ENCODE measurements at regions not wholly inside any gene's neighbourhood (a gene's known extent, or its start where the extent isn't known, plus 50 kb on each side); places are given as distances from the start of the nearest gene placed in this dataset.

DNA sequence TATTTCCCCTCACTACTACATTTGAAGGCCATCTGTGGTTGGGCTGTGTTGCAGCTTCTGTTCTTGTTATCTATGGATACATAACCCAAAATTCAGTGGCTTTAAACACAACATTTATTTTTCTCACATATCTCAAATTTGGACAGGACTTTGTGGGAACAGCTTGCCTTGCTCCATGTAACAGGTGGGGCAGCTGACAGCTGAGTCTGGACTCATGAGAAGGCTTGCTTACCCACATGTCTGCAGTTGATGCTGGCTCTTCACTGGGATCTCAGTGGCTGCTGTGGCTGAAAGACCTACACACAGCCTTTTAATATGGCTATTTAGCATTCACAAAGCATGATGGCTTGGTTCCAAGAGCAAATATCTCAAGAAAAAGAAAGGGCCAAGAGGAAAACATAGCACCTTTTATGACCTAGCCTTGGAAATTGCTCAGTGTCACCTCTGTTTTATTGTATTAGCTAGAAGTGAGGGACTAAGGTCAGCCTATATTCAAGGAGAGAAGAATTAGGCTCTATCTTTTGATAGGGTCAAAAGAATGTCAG, 296.8 kb upstream of the ZNF521 start:
- Mint-ChIP-seq H3K9me3 (peaks cover 0 to 3% of the 10 kb centered on the region in 2 donors), H3K27ac (no peak overlapping the region), H3K4me3 (peak overlapping the region; percentile 17), H3K27me3 (ENCODE audit: low read depth in 2 of 2) (peaks cover 0 to 17% of the 10 kb centered on the region in 2 donors), H3K4me1 (peaks cover 11 to 35% of the 10 kb centered on the region in 2 donors), H3K36me3 (no peaks in the 10 kb centered on the region)
- intact Hi-C loops (cut with micrococcal nuclease): no loop called here
- TF ChIP-seq, protein P1, sequence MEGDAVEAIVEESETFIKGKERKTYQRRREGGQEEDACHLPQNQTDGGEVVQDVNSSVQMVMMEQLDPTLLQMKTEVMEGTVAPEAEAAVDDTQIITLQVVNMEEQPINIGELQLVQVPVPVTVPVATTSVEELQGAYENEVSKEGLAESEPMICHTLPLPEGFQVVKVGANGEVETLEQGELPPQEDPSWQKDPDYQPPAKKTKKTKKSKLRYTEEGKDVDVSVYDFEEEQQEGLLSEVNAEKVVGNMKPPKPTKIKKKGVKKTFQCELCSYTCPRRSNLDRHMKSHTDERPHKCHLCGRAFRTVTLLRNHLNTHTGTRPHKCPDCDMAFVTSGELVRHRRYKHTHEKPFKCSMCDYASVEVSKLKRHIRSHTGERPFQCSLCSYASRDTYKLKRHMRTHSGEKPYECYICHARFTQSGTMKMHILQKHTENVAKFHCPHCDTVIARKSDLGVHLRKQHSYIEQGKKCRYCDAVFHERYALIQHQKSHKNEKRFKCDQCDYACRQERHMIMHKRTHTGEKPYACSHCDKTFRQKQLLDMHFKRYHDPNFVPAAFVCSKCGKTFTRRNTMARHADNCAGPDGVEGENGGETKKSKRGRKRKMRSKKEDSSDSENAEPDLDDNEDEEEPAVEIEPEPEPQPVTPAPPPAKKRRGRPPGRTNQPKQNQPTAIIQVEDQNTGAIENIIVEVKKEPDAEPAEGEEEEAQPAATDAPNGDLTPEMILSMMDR (IDR thresholded peaks at IDR 0.05): no peak
- DNase-seq (no peak), ATAC-seq (no peak)
- H3K4me3 ChIP-seq (ENCODE audit: low read length): no peak overlapping the region
- no peak overlapping the region for H3K27ac ChIP-seq (ENCODE audit: low read length)
- peaks cover 15% of the 10 kb centered on the region for H3K4me1 ChIP-seq (ENCODE audit: control insufficient read depth, insufficient read depth, low read length)
- no peaks in the 10 kb centered on the region for H3K36me3 ChIP-seq (ENCODE audit: control insufficient read depth, insufficient read depth, low read length)
- H3K9me3 ChIP-seq (ENCODE audit: control insufficient read depth, insufficient read depth, low read length): no peaks in the 10 kb centered on the region
- H3K27me3 ChIP-seq (ENCODE audit: control insufficient read depth, insufficient read depth, low read length): no peaks in the 10 kb centered on the region

DNA sequence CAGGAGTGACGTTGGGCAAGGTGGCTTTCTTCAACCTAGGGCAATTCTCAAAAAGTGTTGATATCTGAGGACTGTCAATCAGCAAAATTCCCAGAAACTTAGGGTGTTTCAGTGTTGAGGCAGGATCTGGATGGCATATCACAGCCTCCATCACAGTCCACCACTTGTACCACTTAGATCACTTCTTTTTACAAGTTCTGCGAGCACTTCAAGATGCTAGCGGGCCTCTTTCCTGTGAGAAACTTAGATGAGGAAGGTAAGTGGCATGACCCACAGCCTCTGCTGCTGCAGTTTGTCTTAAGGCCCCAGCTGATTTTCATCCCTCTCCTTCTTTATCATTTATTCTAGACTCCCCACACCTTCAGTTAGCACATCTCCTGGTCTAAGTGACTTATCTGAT, 295.4 kb upstream of the ZNF521 start:
- H3K4me3 Mint-ChIP-seq: peak overlapping the region; percentile 71
- peaks cover 0 to 9% of the 10 kb centered on the region in 2 donors for H3K27me3 Mint-ChIP-seq (ENCODE audit: low read depth in 2 of 2)
- H3K9me3 ChIP-seq (ENCODE audit: control insufficient read depth, insufficient read depth, low read length): no peaks in the 10 kb centered on the region
- H3K9me3 Mint-ChIP-seq: peaks cover 0 to 3% of the 10 kb centered on the region in 2 donors
- TF ChIP-seq, protein P1 (IDR thresholded peaks at IDR 0.05): no peak
- H3K27me3 ChIP-seq (ENCODE audit: control insufficient read depth, insufficient read depth, low read length): no peaks in the 10 kb centered on the region
- H3K36me3 Mint-ChIP-seq: peaks cover 6% of the 10 kb centered on the region
- no peaks in the 10 kb centered on the region for H3K36me3 ChIP-seq (ENCODE audit: control insufficient read depth, insufficient read depth, low read length)
- H3K4me3 ChIP-seq (ENCODE audit: low read length): no peak overlapping the region
- intact Hi-C loops (cut with micrococcal nuclease): no loop called here
- H3K4me1 ChIP-seq (ENCODE audit: control insufficient read depth, insufficient read depth, low read length): peaks cover 15% of the 10 kb centered on the region
- 62% methylated on average over 3 of the region's 3 CpGs for WGBS (ENCODE audit: insufficient coverage)
- ATAC-seq (peak; percentile 50 to 86 (median 67)), DNase-seq (peak in 1 of 2 donors; percentile 2)
- peaks cover 11 to 35% of the 10 kb centered on the region in 2 donors for H3K4me1 Mint-ChIP-seq
- H3K27ac ChIP-seq (ENCODE audit: low read length): no peak overlapping the region
- peak overlapping the region in 1 of 2 donors; percentile 79 for H3K27ac Mint-ChIP-seq

DNA sequence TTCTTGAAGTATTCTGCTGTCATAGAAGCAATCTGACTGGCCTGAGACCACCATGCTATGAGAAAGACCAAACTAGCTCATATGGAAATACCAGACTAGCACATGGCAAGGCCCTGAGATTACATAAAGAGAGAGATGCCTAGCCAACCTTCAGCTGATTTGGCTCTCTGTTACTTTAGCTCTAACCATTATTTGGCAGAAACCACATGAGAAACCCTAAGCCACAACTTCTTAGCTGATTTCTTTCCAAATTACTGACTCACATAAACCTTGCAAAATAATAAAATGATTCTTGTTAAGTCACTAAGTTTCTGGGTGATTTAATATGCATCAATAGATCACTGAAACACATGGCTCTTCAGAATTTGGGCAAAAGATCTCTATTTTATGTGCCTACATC, 295.0 kb upstream of the ZNF521 start:
- H3K27ac ChIP-seq (ENCODE audit: low read length): no peak overlapping the region
- Mint-ChIP-seq H3K27ac (peak overlapping the region in 1 of 2 donors; percentile 79), H3K4me1 (peaks cover 11 to 35% of the 10 kb centered on the region in 2 donors), H3K4me3 (peak overlapping the region; percentile 71), H3K9me3 (peaks cover 0 to 3% of the 10 kb centered on the region in 2 donors), H3K27me3 (ENCODE audit: low read depth in 2 of 2) (peaks cover 0 to 11% of the 10 kb centered on the region in 2 donors), H3K36me3 (peaks cover 10% of the 10 kb centered on the region)
- peaks cover 15% of the 10 kb centered on the region for H3K4me1 ChIP-seq (ENCODE audit: control insufficient read depth, insufficient read depth, low read length)
- DNase-seq (peak in 1 of 2 donors; percentile 2), ATAC-seq (peak in 2 of 3 donors; percentile 49 to 84)
- TF ChIP-seq, protein P1 (IDR thresholded peaks at IDR 0.05): no peak
- intact Hi-C loops (cut with micrococcal nuclease): no loop called here
- no peaks in the 10 kb centered on the region for H3K9me3 ChIP-seq (ENCODE audit: control insufficient read depth, insufficient read depth, low read length)
- no peaks in the 10 kb centered on the region for H3K36me3 ChIP-seq (ENCODE audit: control insufficient read depth, insufficient read depth, low read length)
- no peaks in the 10 kb centered on the region for H3K27me3 ChIP-seq (ENCODE audit: control insufficient read depth, insufficient read depth, low read length)
- no peak overlapping the region for H3K4me3 ChIP-seq (ENCODE audit: low read length)

DNA sequence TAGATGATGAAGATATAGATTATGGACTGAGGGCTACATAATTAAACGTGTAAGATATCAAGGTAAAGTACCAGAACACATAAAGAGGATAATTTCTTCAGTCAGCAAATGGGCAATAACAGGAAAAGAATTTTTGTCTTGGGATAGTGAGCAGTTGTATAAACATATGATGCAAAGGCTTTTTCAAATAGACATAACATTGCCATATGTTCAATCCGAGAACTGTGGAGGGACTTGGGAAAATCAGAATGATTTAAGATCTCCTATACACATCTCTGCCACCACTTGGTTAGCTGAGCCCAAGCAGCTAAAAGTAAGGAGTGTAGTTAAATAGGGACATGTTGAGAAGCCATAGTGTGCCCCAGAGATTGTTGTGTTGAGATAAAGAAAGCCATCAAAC, 287.6 kb upstream of the ZNF521 start:
- no peak for DNase-seq
- Histone ChIP-seq H3K4me1 (ENCODE audit: control insufficient read depth, insufficient read depth, low read length) (no peaks in the 10 kb centered on the region), H3K27ac (ENCODE audit: low read length) (no peak overlapping the region), H3K4me3 (ENCODE audit: low read length) (no peak overlapping the region), H3K27me3 (ENCODE audit: control insufficient read depth, insufficient read depth, low read length) (no peaks in the 10 kb centered on the region), H3K9me3 (ENCODE audit: control insufficient read depth, insufficient read depth, low read length) (no peaks in the 10 kb centered on the region), H3K36me3 (ENCODE audit: control insufficient read depth, insufficient read depth, low read length) (no peaks in the 10 kb centered on the region)
- TF ChIP-seq, protein P1 (IDR thresholded peaks at IDR 0.05): no peak
- no peak overlapping the region for H3K27ac Mint-ChIP-seq
- intact Hi-C loops (cut with micrococcal nuclease): no loop called here
- WGBS (ENCODE audit: insufficient coverage): 77% methylated on average over 1 of the region's 2 CpGs
- H3K27me3 Mint-ChIP-seq (ENCODE audit: low read depth in 2 of 2): peaks cover 11 to 51% of the 10 kb centered on the region in 2 donors
- peaks cover 10% of the 10 kb centered on the region for H3K36me3 Mint-ChIP-seq
- ATAC-seq: no peak
- H3K9me3 Mint-ChIP-seq: no peaks in the 10 kb centered on the region
- peaks cover 0 to 8% of the 10 kb centered on the region in 2 donors for H3K4me1 Mint-ChIP-seq
- H3K4me3 Mint-ChIP-seq: no peak overlapping the region

All from natural killer cell (primary cell).